ENCODE measurements at regions not wholly inside any gene's neighbourhood (a gene's known extent, or its start where the extent isn't known, plus 50 kb on each side); places are given as distances from the start of the nearest gene placed in this dataset.

- no peak for TF ChIP-seq CTCF (IDR thresholded peaks at IDR 0.05)
- no peak for TF ChIP-seq ZFX (IDR thresholded peaks at IDR 0.05; ENCODE audit: borderline replicate concordance)
These were observed 546.9 kb downstream of the HACE1 start for GRCh38 chr6:104312851-104313250.

Measured in 22Rv1 (cell line).